ENCODE measurements at regions not wholly inside any gene's neighbourhood (a gene's known extent, or its start where the extent isn't known, plus 50 kb on each side); places are given as distances from the start of the nearest gene placed in this dataset.

DNA sequence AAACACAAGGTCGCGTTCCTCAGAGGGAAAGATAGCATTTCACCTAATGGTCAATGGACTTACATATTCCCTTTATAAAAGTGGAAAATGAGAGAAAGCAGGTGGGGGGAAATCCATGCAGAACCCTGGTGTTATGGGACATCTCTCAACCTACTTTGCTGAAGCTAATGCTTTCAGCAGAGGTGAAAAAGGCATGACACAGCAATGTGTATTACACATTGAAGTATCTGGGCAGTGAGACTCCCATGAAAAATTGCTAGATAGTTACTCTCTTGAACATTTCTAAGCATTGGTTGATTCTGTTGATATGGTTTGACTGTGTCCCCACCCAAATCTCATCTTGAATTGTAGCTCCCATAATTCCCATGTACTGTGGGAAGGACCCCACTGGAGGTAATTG, 60.0 kb upstream of the PICALM start:
- DNase-seq (ENCODE audit: insufficient read length, low spot score): no peak
- FAIRE-seq: no peak
- no peak for TF ChIP-seq PAX5 (IDR thresholded peaks at IDR 0.05; ENCODE audit: insufficient read depth, low read length, severe bottlenecking)
- no peak for TF ChIP-seq POLR2A (IDR thresholded peaks at IDR 0.05; ENCODE audit: low read depth, low read length)
- TF ChIP-seq SPI1 (IDR thresholded peaks at IDR 0.05; ENCODE audit: low read depth, low read length): no peak
- TF ChIP-seq POU2F2 (IDR thresholded peaks at IDR 0.05; ENCODE audit: low read depth, low read length): no peak

DNA sequence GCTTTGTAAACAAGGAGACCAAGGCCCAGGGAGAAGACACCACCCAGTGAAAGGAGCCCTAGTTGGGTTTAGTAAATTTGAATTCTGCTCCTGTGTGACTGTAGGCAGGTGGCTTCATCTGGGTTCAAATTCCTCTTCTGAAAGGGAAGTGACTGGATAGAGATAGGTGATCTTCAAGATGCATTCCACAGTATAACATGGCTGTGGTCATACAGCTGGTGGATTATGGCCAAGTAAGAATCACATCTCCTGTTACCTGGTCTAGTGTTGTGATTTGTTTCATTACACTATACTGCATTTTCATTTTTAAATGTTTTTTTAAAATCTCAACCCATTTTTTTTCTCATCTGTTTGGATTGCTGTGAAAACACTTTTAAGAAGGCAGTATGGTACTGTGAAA, 58.0 kb upstream of the PICALM start:
- TF ChIP-seq POLR2AphosphoS5 (IDR thresholded peaks at IDR 0.05; ENCODE audit: low read depth, low read length): no peak
- TF ChIP-seq PAX5 (IDR thresholded peaks at IDR 0.05; ENCODE audit: insufficient read depth, low read length, severe bottlenecking): no peak
- TF ChIP-seq POU2F2 (IDR thresholded peaks at IDR 0.05; ENCODE audit: low read depth, low read length): no peak
- no peak for TF ChIP-seq TAF1 (IDR thresholded peaks at IDR 0.05; ENCODE audit: low read depth, low read length)
- TF ChIP-seq POLR2A (IDR thresholded peaks at IDR 0.05; ENCODE audit: low read depth, low read length): no peak
- no peak for TF ChIP-seq SPI1 (IDR thresholded peaks at IDR 0.05; ENCODE audit: low read depth, low read length)
- DNase-seq (ENCODE audit: insufficient read length, low spot score) (no peak), FAIRE-seq (no peak)

DNA sequence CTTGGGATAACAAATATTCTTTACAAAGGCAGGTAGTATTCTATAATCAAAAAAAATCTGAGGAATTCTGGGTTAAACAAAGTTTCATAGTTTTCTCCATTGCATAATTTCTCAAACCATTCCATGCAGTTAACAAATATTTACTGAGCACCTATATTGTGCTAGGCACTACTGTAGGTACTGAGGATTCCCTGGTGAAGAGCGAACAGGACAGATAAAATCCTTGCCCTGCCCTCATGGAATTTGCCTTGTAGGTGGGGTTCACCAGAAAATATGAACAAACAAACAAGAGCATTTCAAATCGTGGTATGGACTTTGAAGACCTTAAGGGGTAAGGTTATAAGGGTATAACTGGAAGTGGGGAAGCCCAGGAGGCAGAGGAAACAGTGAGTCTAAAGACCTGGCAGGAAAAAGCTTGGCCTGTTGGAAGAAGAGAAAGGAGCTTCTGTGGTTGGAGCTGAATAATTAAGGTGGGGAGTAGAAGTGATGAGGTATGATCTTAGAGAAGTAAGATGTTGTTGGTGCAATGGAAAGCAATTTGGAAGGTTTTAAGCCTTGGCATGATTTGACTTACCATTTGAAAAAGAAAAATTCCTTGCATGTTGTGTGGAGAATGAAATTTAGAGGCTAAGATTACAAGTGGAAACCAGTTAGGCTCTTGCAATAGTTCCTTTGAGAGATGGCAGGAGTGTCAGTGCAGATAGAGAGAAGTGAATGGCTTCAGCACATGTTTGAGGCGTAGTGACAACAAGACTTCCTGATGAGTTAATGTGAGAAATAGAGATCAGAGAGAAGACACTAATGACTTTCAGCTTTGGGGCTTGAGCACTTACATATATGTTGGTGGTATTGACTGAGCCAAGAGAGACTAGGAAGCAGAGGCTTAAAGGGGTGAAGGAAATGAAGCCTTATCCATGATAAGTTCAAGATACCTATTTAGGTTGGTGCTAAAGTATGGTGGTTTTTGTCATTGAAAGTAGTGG, 55.7 kb upstream of the PICALM start:
- DNase-seq (ENCODE audit: insufficient read length, low spot score) (no peak), FAIRE-seq (peak; percentile 72)
- TF ChIP-seq SPI1 (IDR thresholded peaks at IDR 0.05; ENCODE audit: low read depth, low read length): no peak
- no peak for TF ChIP-seq POLR2AphosphoS5 (IDR thresholded peaks at IDR 0.05; ENCODE audit: low read depth, low read length)
- TF ChIP-seq POLR2A (IDR thresholded peaks at IDR 0.05; ENCODE audit: low read depth, low read length): no peak
- no peak for TF ChIP-seq TAF1 (IDR thresholded peaks at IDR 0.05; ENCODE audit: low read depth, low read length)
- no peak for TF ChIP-seq POU2F2 (IDR thresholded peaks at IDR 0.05; ENCODE audit: low read depth, low read length)
- no peak for TF ChIP-seq PAX5 (IDR thresholded peaks at IDR 0.05; ENCODE audit: insufficient read depth, low read length, severe bottlenecking)

DNA sequence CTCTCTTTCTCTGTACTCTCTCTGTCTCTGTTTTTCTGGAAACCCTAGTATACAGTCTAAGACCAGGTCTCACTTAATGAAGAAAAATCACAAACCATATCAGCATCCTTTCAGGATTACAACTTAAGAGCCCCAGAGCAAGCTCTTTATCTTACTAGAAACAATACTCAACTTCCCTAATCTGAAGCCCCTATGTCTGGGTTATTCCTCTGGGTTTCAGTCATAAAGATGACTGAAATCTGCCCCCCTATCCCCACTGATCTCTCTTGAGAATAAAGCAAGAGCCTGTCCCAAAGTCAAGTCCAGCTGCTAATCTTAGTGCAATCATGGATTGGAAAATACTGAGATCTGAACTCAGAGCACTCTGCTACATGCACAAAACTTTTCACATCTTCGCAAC, 53.9 kb upstream of the PICALM start:
- TF ChIP-seq SPI1 (IDR thresholded peaks at IDR 0.05; ENCODE audit: low read depth, low read length): no peak
- TF ChIP-seq POLR2A (IDR thresholded peaks at IDR 0.05; ENCODE audit: low read depth, low read length): no peak
- no peak for TF ChIP-seq POLR2AphosphoS5 (IDR thresholded peaks at IDR 0.05; ENCODE audit: low read depth, low read length)
- no peak for TF ChIP-seq TAF1 (IDR thresholded peaks at IDR 0.05; ENCODE audit: low read depth, low read length)
- TF ChIP-seq POU2F2 (IDR thresholded peaks at IDR 0.05; ENCODE audit: low read depth, low read length): no peak
- no peak for TF ChIP-seq PAX5 (IDR thresholded peaks at IDR 0.05; ENCODE audit: insufficient read depth, low read length, severe bottlenecking)
- no peak for DNase-seq (ENCODE audit: insufficient read length, low spot score)
- FAIRE-seq: no peak

DNA sequence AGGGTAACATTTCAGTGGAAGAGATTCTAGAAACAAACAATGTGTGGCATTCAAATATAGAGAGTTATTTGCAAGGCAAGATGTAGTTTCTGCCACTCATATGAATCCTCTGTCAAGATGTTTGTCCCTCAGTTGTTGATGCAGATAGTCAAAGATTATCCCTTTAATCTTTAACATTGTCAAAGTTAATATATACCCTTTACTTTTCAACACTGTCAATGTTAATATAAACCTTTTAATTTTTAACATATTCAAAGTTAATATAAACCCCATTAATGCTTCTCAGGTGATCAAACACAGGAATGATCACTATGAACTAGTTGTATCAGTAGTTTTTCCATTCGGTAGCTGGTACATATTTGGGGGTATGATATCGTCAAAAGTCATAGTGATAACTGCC, 51.9 kb upstream of the PICALM start:
- DNase-seq (ENCODE audit: insufficient read length, low spot score) (no peak), FAIRE-seq (no peak)
- TF ChIP-seq TAF1 (IDR thresholded peaks at IDR 0.05; ENCODE audit: low read depth, low read length): no peak
- no peak for TF ChIP-seq POLR2A (IDR thresholded peaks at IDR 0.05; ENCODE audit: low read depth, low read length)
- no peak for TF ChIP-seq SPI1 (IDR thresholded peaks at IDR 0.05; ENCODE audit: low read depth, low read length)
- no peak for TF ChIP-seq POLR2AphosphoS5 (IDR thresholded peaks at IDR 0.05; ENCODE audit: low read depth, low read length)
- no peak for TF ChIP-seq POU2F2 (IDR thresholded peaks at IDR 0.05; ENCODE audit: low read depth, low read length)
- TF ChIP-seq PAX5 (IDR thresholded peaks at IDR 0.05; ENCODE audit: insufficient read depth, low read length, severe bottlenecking): no peak

DNA sequence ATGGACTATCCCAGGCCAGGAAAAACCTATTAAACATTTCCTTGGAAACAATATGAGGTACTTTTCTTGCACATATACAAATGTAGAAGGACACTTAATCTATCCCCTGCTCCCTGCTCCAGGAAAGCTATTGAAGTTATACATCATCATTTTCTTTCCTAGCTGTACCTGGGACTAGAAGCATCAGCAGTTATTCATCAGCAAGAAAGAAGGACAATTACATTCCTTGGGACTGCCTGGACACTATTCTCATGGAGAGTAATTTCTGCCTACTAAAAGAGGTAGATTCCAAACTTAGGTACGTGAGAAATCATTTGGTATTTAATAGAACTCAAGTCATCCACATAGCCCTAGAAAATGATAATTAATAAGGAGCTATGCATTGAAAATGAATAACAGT, 51.0 kb upstream of the PICALM start:
- TF ChIP-seq POLR2A (IDR thresholded peaks at IDR 0.05; ENCODE audit: low read depth, low read length): no peak
- TF ChIP-seq SPI1 (IDR thresholded peaks at IDR 0.05; ENCODE audit: low read depth, low read length): no peak
- TF ChIP-seq TAF1 (IDR thresholded peaks at IDR 0.05; ENCODE audit: low read depth, low read length): no peak
- no peak for TF ChIP-seq POU2F2 (IDR thresholded peaks at IDR 0.05; ENCODE audit: low read depth, low read length)
- TF ChIP-seq PAX5 (IDR thresholded peaks at IDR 0.05; ENCODE audit: insufficient read depth, low read length, severe bottlenecking): no peak
- no peak for TF ChIP-seq POLR2AphosphoS5 (IDR thresholded peaks at IDR 0.05; ENCODE audit: low read depth, low read length)
- DNase-seq (ENCODE audit: insufficient read length, low spot score): no peak
- FAIRE-seq: no peak

DNA sequence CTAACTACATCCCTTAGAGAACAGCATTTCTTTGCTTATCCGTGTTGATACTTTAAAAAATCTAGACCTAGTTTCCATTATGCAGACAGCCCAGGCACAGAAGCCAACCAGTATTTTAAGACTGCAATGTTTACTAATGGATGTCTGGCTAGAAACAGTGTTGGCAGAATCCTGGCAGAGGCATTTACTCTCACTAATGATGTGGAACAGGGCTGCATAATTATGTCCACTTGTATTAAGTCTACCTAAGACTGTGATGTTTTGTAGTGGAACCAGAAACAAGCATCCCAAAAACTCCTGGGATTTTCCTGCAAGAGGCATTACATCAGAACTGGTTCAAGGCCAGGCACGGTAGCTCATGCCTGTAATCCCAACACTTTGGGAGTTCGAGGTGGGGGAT, 50.2 kb upstream of the PICALM start:
- no peak for FAIRE-seq
- DNase-seq (ENCODE audit: insufficient read length, low spot score): no peak
- TF ChIP-seq POU2F2 (IDR thresholded peaks at IDR 0.05; ENCODE audit: low read depth, low read length) (no peak), TAF1 (IDR thresholded peaks at IDR 0.05; ENCODE audit: low read depth, low read length) (no peak), SPI1 (IDR thresholded peaks at IDR 0.05; ENCODE audit: low read depth, low read length) (no peak), PAX5 (IDR thresholded peaks at IDR 0.05; ENCODE audit: insufficient read depth, low read length, severe bottlenecking) (no peak), POLR2AphosphoS5 (IDR thresholded peaks at IDR 0.05; ENCODE audit: low read depth, low read length) (no peak)

Data from GM12891 (cell line).